Activated CD4-positive, CD25-positive, alpha-beta regulatory T cell treated with anti-CD3 and anti-CD28 coated beads, Interleukin-2, amount 50 U/mL, for 72 hours (primary cell): ENCODE measurements at regions not wholly inside any gene's neighbourhood (a gene's known extent, or its start where the extent isn't known, plus 50 kb on each side); places are given as distances from the start of the nearest gene placed in this dataset.
"Not testable (repeated sequence)": the region's sequence is repeated elsewhere in the genome, so short reads cannot be mapped to it uniquely, and the experiment has no call there.

ENCODE experiments used
- DNase-seq: peaks from one replicate; pipeline ENCODE4 v3.0.0; 2021

GRCh38 chr1:148261684-148262083 lies 109.6 kb upstream of the NBPF11 start:
- DNase-seq: not testable (repeated sequence)

DNA sequence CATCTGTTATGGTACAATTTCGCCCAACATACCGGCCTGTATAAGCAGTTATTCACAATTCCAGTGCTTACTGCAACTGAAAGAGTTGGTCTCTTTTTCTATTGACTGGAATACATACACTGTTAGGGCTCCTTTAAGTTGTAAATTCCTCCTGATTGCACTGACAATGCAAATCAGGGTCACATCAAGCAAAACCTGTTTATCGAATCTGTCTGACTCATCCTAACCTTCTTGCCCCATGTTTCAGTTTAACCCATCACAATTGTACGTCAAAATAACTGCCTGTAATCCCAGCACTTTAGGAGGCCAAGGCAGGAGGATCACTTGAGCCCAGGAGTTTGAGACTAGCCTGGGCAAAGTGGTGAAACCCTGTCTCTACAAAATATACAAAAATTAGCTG lies 105.8 kb upstream of the NBPF11 start:
- not testable (repeated sequence) for DNase-seq

GRCh38 chr1:148254611-148255429 lies 102.7 kb upstream of the NBPF11 start:
- DNase-seq: not testable (repeated sequence)

- not testable (repeated sequence) for DNase-seq
These were observed 101.7 kb upstream of the NBPF11 start for GRCh38 chr1:148253808-148254207.

GRCh38 chr1:148248798-148249197 lies 96.7 kb upstream of the NBPF11 start:
- DNase-seq: not testable (repeated sequence)

DNA sequence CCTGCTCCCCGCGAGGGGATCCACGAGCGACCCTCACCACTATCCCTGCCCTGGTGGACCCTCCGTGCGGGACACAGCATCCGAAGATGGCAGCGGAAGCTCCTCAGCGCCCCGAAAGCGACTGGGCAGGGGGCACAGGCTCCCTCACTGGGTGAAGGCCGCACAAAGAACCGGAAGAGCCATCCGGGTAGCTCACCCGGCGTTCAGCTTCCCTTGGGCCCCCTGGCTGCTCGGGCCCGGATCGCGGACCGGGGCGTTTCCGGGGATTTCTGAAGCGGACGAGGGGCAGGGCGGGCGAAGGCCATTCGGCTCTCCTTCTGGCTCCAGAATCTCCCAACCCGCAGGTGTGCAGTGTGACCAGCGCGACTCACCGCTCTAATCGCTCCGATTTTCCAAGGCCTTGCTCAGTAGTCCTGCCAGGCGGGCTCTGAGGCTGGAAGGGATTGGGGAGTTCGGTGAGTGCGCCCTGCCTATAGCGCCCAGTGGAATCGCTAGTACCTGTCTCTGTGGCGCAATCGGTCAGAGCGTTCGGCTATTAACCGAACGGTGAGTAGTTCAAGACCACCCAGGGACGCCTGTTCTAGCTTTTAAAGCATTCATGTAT lies 94.3 kb upstream of the NBPF11 start:
- not testable (repeated sequence) for DNase-seq

DNA sequence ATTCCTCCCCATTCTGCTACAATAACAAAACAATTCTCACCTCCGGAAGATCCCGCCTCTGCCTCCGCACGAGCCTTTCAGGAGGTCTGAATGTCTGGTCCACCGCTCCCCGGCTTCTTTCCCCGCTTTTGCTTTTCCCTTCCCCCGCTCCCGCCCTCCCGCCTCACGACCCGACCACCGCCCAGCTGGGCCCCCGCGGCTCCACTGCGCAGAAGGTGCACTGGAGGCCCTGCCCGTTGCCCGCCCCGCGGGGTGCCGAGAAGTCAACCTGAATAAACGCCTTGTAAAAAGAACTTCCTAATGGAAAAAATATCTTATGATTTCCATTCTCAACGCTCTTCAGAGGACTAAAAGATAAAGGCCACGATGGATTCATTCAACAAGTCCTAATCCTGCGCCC lies 93.8 kb upstream of the NBPF11 start:
- not testable (repeated sequence) for DNase-seq

DNA sequence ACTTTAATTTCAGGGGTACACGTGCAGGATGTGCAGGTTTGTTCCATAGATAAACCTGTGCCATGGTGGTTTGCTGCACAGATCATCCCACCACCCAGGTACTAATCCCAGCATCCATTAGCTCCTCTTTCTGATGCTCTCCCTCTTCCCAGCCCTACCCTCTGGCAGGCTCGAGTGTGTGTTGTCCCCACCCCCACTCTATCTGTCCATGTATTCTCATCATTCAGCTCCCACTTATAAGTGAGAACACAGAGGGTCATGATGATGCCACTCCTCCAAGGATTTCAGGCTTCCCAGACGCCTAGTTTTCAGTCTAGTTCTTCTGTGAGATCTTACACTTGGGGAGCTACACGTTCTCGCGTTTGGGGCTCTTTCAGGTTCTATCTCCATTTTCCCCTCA lies 93.4 kb upstream of the NBPF11 start:
- not testable (repeated sequence) for DNase-seq

GRCh38 chr1:148233250-148233649 lies 81.2 kb upstream of the NBPF11 start:
- DNase-seq: not testable (repeated sequence)

DNA sequence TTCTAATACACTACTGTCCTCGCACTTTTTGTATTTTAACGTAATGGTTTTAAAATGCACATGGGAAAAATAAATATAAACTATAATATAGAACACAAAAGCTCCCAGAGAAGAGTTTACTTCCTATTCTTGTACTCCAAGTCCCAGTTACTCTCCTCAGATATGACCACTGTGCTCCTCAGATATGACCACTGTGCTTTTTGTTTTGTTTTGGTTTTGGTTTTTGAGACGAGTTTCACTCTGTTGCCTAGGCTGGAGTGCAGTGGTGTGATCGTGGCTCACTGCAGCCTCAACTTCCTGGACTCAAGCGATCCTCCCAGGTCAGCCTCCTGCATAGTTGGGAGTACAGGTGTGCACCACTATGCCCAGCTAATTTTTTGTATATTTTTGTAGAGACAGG lies 76.8 kb upstream of the NBPF11 start:
- DNase-seq: not testable (repeated sequence)

GRCh38 chr1:148222399-148223159 lies 70.5 kb upstream of the NBPF11 start:
- DNase-seq: not testable (repeated sequence)

DNA sequence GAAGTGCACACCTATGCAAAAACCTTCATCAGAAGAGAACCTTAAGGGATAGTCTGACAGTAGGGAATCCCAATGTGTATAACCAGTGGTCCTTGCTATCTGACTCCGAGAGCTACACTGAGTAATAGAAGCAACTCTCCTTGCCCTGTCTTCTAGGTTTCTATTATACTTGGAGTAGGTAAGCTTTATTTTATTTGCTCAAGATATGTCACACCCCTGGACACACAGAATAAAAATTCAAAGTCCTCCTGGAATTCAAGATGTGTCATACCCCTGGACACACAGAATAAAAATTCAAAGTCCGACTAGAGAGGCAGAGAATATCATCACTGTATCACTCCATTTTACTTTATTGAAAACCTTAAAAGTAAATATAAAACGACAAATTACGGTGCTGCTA lies 69.5 kb upstream of the NBPF11 start:
- DNase-seq: not testable (repeated sequence)

DNA sequence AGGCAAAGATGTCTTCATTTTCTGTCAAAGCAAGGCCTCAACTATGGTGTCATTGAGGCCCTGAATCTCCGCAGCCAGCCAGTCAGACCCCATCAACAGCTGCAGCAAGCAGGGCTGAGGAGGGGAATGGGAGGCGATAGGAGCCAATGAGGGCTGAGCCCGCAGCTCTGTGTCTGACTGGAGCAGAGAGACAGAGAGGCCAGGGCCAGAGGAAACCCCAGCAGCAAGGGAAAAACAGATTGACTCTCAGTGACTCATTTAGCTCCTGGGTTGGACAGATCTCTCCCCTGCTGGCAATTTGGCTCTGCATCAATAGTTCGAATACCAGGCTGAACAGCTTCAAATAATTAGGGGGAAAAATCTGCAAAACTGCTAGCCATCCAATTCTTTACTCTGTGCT lies 67.1 kb upstream of the NBPF11 start:
- DNase-seq: not testable (repeated sequence)

DNA sequence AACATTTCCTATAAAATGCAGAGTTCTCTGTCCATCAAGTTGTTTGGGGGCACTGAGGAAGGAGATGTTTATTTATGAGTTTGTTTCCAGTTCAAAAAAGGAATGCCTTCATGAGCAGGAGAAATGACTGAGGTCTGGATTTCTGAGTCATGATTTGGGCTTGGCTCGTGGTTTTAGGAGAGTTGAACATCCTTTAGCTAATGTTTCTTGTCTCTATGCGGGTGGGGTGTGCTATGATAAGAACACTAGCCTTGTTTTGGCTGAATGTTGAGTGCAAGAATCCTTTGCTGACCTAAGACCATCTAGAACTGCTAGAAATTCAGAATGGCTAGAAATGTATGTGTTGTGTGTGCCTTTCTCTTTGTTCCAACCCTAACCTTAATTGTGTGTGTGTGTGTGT lies 59.1 kb upstream of the NBPF11 start:
- DNase-seq: not testable (repeated sequence)

DNA sequence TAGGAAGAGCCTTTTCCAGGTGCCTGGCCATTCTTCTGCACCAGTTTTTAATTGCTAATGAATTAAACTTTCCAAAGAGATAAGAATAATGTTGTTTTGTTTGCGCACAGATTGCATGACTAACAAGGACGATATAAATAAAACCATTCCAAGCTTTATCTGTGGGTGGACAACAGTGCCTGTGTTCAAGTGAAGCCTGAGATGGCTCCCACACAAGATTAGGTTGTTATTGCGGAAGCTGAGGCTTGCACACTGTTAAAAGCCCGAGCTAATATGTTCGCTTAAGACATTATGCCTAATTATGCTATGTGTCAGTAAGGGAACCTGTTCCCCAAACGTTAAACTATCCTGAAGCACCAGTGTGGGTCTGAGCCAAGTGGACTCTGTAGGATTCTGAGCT lies 58.5 kb upstream of the NBPF11 start:
- not testable (repeated sequence) for DNase-seq

- DNase-seq: not testable (repeated sequence)
These were observed 58.1 kb upstream of the NBPF11 start for GRCh38 chr1:148210166-148210565.

DNA sequence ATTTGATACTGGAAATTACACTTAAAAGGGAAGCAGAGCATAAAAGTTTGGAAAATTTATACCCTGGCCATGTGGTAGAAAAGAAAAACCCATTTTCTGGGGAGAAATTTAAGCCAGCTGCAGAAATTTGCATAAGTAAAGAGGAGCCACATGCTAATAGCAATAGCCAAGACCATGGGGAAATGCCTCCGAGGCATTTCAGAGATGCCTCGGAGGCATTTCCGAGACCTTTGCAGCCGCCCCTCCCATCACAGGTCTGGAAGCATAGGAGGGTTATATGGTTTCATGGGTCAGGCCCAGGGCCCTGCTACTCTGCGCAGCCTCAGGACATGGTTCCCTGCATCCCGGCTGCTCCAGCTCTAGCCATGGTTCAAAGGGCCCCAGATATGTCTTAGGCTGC lies 49.9 kb upstream of the NBPF11 start:
- not testable (repeated sequence) for DNase-seq
